ENCODE measurements at regions not wholly inside any gene's neighbourhood (a gene's known extent, or its start where the extent isn't known, plus 50 kb on each side); places are given as distances from the start of the nearest gene placed in this dataset.

DNA sequence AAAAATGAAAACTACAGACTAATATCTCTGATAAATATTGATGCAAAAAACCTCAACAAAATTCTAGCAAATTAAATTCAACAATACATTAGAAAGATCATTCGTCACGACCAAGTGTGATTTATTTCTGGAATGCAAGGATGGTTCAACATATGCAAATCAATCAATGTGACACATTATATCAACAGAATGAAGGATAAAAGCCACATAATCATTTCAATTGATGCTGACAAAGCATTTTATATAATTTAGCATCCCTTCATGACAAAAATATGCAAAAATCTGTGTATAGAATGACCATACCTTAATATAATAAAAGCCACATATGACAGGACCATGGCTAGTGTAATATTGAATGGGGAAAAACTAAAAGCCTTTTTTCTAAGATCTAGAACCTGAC lies 457.2 kb upstream of the SPANXN1 start:
- Mint-ChIP-seq H3K9me3 (peaks cover 2 to 31% (median 12%) of the 10 kb centered on the region in 7 donors), H3K27me3 (no peaks in the 10 kb centered on the region), H3K4me3 (no peak overlapping the region), H3K36me3 (no peaks in the 10 kb centered on the region), H3K4me1 (no peaks in the 10 kb centered on the region), H3K27ac (no peak overlapping the region)
- Histone ChIP-seq H3K36me3 (ENCODE audit: control insufficient read depth, insufficient read depth, low read length) (no peaks in the 10 kb centered on the region), H3K4me3 (ENCODE audit: low read depth, low read length) (no peak overlapping the region), H3K4me1 (ENCODE audit: control insufficient read depth, insufficient read depth, low read length, poor library complexity, severe bottlenecking) (no peaks in the 10 kb centered on the region), H3K9me3 (ENCODE audit: control insufficient read depth in 2 of 2, low read length in 2 of 2) (peaks cover 3 to 8% of the 10 kb centered on the region in 2 experiments), H3K27ac (ENCODE audit: insufficient read depth, low read length, poor library complexity, severe bottlenecking) (no peak overlapping the region), H3K27me3 (ENCODE audit: control insufficient read depth, insufficient read depth, low read length) (no peaks in the 10 kb centered on the region)
- no peak for ATAC-seq (ENCODE audit: low read depth in 2 of 2)
- no peak for DNase-seq

DNA sequence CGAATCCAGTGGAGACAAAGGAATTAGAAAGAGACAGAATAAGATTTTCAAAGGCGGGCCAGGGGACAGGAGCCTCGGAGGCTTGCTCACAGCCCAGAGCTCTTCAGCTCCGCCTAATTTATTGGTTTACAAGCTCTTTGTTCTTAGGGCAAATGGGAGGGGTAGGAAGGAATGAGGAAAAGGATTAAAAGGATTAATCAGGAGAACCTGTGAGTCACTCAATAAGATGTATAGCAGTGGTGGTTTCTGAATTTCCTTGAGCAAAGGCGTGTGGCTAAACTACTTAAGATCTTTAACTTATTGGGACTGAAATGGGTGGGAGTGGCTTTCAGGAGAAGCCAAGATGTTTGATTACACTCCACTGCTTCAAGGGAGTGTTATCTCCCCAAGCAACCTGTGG lies 456.0 kb upstream of the SPANXN1 start:
- no peak overlapping the region for H3K27ac Mint-ChIP-seq
- no peaks in the 10 kb centered on the region for H3K36me3 ChIP-seq (ENCODE audit: control insufficient read depth, insufficient read depth, low read length)
- no peak overlapping the region for H3K4me3 Mint-ChIP-seq
- no peak overlapping the region for H3K27ac ChIP-seq (ENCODE audit: insufficient read depth, low read length, poor library complexity, severe bottlenecking)
- H3K9me3 Mint-ChIP-seq: peaks cover 0 to 31% (median 12%) of the 10 kb centered on the region in 7 donors
- no peaks in the 10 kb centered on the region for H3K36me3 Mint-ChIP-seq
- no peaks in the 10 kb centered on the region for H3K27me3 ChIP-seq (ENCODE audit: control insufficient read depth, insufficient read depth, low read length)
- H3K4me1 Mint-ChIP-seq: no peaks in the 10 kb centered on the region
- H3K4me3 ChIP-seq (ENCODE audit: low read depth, low read length): no peak overlapping the region
- H3K4me1 ChIP-seq (ENCODE audit: control insufficient read depth, insufficient read depth, low read length, poor library complexity, severe bottlenecking): no peaks in the 10 kb centered on the region
- H3K9me3 ChIP-seq (ENCODE audit: control insufficient read depth in 2 of 2, low read length in 2 of 2): peaks cover 3 to 8% of the 10 kb centered on the region in 2 experiments
- DNase-seq: no peak
- no peak for ATAC-seq (ENCODE audit: low read depth in 2 of 2)
- H3K27me3 Mint-ChIP-seq: no peaks in the 10 kb centered on the region

DNA sequence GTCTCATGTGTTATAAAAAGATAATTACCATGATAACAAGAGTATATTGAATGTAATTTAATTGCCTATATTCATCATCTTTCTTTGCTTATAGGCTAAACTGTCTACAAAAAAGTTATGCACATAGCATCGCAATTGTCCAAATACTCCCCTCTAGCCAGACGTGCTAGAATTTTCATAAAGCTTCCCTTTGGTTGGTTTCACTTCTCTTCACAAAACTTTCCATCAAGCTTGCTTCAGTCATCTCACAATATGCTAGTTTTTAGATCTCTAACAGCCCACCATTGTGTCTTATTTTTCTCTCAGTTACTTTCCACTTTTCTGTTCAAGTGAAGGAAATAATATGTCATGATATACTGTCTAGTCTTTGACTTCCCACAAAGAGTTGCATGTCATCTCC lies 448.3 kb upstream of the SPANXN1 start:
- peaks cover 0 to 6% (median 0%) of the 10 kb centered on the region in 7 donors for H3K9me3 Mint-ChIP-seq

DNA sequence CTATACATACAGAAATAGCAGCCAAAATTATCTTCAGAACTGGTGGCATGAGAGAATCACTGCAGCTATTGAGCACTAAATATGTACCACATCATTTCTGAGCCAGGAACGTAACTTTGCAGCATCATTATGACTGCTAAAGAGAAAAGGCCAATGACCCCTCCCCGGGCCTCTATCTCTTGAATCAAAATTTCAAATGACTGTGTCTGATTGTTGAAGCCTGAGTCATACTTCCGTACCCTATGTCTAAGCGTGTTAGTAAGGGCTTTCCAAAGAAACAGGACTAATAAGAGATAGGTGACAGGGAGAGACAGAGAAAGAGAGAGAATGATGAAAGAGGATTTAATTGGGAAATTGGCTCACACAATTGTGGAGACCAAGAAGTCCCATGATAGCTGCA lies 445.5 kb upstream of the SPANXN1 start:
- DNase-seq: no peak
- H3K4me1 Mint-ChIP-seq: no peaks in the 10 kb centered on the region
- H3K27me3 Mint-ChIP-seq: no peaks in the 10 kb centered on the region

More for the DNA sequence above, 448.3 kb upstream of the SPANXN1 start:
- H3K27me3 ChIP-seq (ENCODE audit: control insufficient read depth, insufficient read depth, low read length): no peaks in the 10 kb centered on the region
- H3K27ac Mint-ChIP-seq: no peak overlapping the region
- no peak overlapping the region for H3K27ac ChIP-seq (ENCODE audit: insufficient read depth, low read length, poor library complexity, severe bottlenecking)
- no peaks in the 10 kb centered on the region for H3K27me3 Mint-ChIP-seq
- peaks cover 0 to 2% of the 10 kb centered on the region in 2 experiments for H3K9me3 ChIP-seq (ENCODE audit: control insufficient read depth in 2 of 2, low read length in 2 of 2)
- H3K36me3 Mint-ChIP-seq: no peaks in the 10 kb centered on the region
- H3K4me3 Mint-ChIP-seq: no peak overlapping the region
- H3K4me1 ChIP-seq (ENCODE audit: control insufficient read depth, insufficient read depth, low read length, poor library complexity, severe bottlenecking): no peaks in the 10 kb centered on the region
- ATAC-seq (ENCODE audit: low read depth in 2 of 2) (no peak), DNase-seq (no peak)
- H3K36me3 ChIP-seq (ENCODE audit: control insufficient read depth, insufficient read depth, low read length): no peaks in the 10 kb centered on the region
- H3K4me3 ChIP-seq (ENCODE audit: low read depth, low read length): no peak overlapping the region
- H3K4me1 Mint-ChIP-seq: no peaks in the 10 kb centered on the region

DNA sequence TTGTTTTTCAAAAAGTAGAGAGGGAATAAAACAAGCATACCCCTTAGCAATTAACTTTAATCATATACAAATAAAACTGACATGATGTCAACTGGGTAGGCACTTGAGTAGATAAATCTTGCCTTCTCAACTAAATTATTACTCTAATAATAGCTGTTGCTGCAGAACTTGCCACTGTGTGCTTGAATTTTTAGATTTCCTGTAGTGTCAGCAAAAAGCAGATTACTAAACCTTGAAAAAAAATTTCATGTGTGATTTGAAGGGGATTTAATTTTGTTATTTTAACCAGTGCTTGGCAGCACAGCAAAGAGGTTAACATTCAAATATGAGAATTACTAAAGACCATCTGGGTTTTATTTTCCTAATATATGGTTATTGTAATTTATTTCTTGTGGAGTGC lies 438.3 kb upstream of the SPANXN1 start:
- H3K4me1 ChIP-seq (ENCODE audit: control insufficient read depth, insufficient read depth, low read length, poor library complexity, severe bottlenecking): no peaks in the 10 kb centered on the region
- ATAC-seq (ENCODE audit: low read depth in 2 of 2): no peak

More for the DNA sequence above, 445.5 kb upstream of the SPANXN1 start:
- no peaks in the 10 kb centered on the region for H3K36me3 ChIP-seq (ENCODE audit: control insufficient read depth, insufficient read depth, low read length)
- no peak for ATAC-seq (ENCODE audit: low read depth in 2 of 2)
- no peak overlapping the region for H3K4me3 Mint-ChIP-seq
- no peak overlapping the region for H3K27ac Mint-ChIP-seq
- no peaks in the 10 kb centered on the region for H3K27me3 ChIP-seq (ENCODE audit: control insufficient read depth, insufficient read depth, low read length)
- no peaks in the 10 kb centered on the region for H3K36me3 Mint-ChIP-seq
- H3K9me3 Mint-ChIP-seq: peaks cover 0 to 2% (median 0%) of the 10 kb centered on the region in 7 donors
- H3K4me1 ChIP-seq (ENCODE audit: control insufficient read depth, insufficient read depth, low read length, poor library complexity, severe bottlenecking): no peaks in the 10 kb centered on the region
- no peak overlapping the region for H3K4me3 ChIP-seq (ENCODE audit: low read depth, low read length)
- H3K9me3 ChIP-seq (ENCODE audit: control insufficient read depth in 2 of 2, low read length in 2 of 2): peaks cover 0 to 2% of the 10 kb centered on the region in 2 experiments
- no peak overlapping the region for H3K27ac ChIP-seq (ENCODE audit: insufficient read depth, low read length, poor library complexity, severe bottlenecking)

DNA sequence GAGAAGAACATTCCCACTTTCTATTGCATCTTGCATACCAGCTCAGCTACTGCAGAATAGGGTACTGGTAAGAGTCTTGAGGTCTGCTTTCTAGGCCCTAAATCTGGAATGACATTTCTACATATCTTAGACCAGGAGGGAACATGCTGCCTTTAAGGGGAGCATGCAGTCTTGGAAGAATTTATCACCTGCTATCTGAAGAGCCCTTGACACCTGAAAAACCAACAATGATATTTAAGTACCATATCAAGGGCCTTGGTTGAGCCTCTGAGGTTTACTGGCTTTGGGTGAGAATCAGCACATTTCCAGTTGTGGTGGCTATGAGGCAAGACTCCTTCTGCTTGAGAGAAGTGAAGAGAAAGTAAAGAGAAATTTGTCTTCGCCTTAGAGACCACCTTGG lies 436.8 kb upstream of the SPANXN1 start:
- DNase-seq (no peak), ATAC-seq (ENCODE audit: low read depth in 2 of 2) (no peak)
- H3K27ac ChIP-seq (ENCODE audit: insufficient read depth, low read length, poor library complexity, severe bottlenecking): no peak overlapping the region
- H3K27me3 ChIP-seq (ENCODE audit: control insufficient read depth, insufficient read depth, low read length): no peaks in the 10 kb centered on the region
- H3K9me3 ChIP-seq (ENCODE audit: control insufficient read depth in 2 of 2, low read length in 2 of 2): peaks cover 0 to 5% of the 10 kb centered on the region in 2 experiments
- H3K4me1 Mint-ChIP-seq: no peaks in the 10 kb centered on the region
- no peaks in the 10 kb centered on the region for H3K4me1 ChIP-seq (ENCODE audit: control insufficient read depth, insufficient read depth, low read length, poor library complexity, severe bottlenecking)
- no peaks in the 10 kb centered on the region for H3K36me3 ChIP-seq (ENCODE audit: control insufficient read depth, insufficient read depth, low read length)
- no peaks in the 10 kb centered on the region for H3K27me3 Mint-ChIP-seq
- H3K9me3 Mint-ChIP-seq: peaks cover 0 to 4% (median 0%) of the 10 kb centered on the region in 7 donors
- H3K4me3 Mint-ChIP-seq: no peak overlapping the region
- H3K27ac Mint-ChIP-seq: no peak overlapping the region
- H3K36me3 Mint-ChIP-seq: no peaks in the 10 kb centered on the region
- H3K4me3 ChIP-seq (ENCODE audit: low read depth, low read length): no peak overlapping the region

More for the DNA sequence above, 438.3 kb upstream of the SPANXN1 start:
- Mint-ChIP-seq H3K27me3 (no peaks in the 10 kb centered on the region), H3K36me3 (no peaks in the 10 kb centered on the region), H3K9me3 (peaks cover 0 to 4% (median 0%) of the 10 kb centered on the region in 7 donors), H3K27ac (no peak overlapping the region), H3K4me3 (no peak overlapping the region), H3K4me1 (no peaks in the 10 kb centered on the region)
- no peak for DNase-seq
- no peaks in the 10 kb centered on the region for H3K27me3 ChIP-seq (ENCODE audit: control insufficient read depth, insufficient read depth, low read length)
- H3K4me3 ChIP-seq (ENCODE audit: low read depth, low read length): no peak overlapping the region
- peaks cover 0 to 5% of the 10 kb centered on the region in 2 experiments for H3K9me3 ChIP-seq (ENCODE audit: control insufficient read depth in 2 of 2, low read length in 2 of 2)
- H3K27ac ChIP-seq (ENCODE audit: insufficient read depth, low read length, poor library complexity, severe bottlenecking): no peak overlapping the region
- no peaks in the 10 kb centered on the region for H3K36me3 ChIP-seq (ENCODE audit: control insufficient read depth, insufficient read depth, low read length)

DNA sequence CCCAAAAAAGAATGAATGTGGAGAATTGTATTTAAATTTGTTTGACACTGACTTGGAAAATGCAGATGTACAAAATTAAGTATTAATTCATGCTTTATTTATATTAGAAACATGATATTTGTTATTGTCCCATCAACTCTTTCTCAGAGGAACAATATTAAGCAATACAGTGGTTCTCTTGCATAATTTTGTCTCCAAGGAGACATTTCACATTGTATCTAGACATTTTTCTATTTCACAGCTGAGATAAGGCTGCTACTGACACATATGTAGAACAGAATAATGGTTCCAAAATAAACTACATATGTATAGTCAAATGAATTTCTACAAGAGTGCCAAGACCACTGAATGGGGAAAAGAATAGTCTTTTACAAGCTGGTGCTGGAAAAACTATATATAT lies 427.9 kb upstream of the SPANXN1 start:
- H3K4me3 ChIP-seq (ENCODE audit: low read depth, low read length): no peak overlapping the region
- ATAC-seq (ENCODE audit: low read depth in 2 of 2) (no peak), DNase-seq (no peak)
- H3K27me3 ChIP-seq (ENCODE audit: control insufficient read depth, insufficient read depth, low read length): no peaks in the 10 kb centered on the region
- H3K36me3 Mint-ChIP-seq: no peaks in the 10 kb centered on the region
- no peak overlapping the region for H3K27ac ChIP-seq (ENCODE audit: insufficient read depth, low read length, poor library complexity, severe bottlenecking)
- no peaks in the 10 kb centered on the region for H3K4me1 Mint-ChIP-seq
- H3K9me3 ChIP-seq (ENCODE audit: control insufficient read depth in 2 of 2, low read length in 2 of 2): no peaks in the 10 kb centered on the region
- no peak overlapping the region for H3K27ac Mint-ChIP-seq
- H3K4me3 Mint-ChIP-seq: no peak overlapping the region
- H3K27me3 Mint-ChIP-seq: no peaks in the 10 kb centered on the region
- H3K9me3 Mint-ChIP-seq: peaks cover 0 to 5% (median 1%) of the 10 kb centered on the region in 7 donors
- no peaks in the 10 kb centered on the region for H3K4me1 ChIP-seq (ENCODE audit: control insufficient read depth, insufficient read depth, low read length, poor library complexity, severe bottlenecking)
- H3K36me3 ChIP-seq (ENCODE audit: control insufficient read depth, insufficient read depth, low read length): no peaks in the 10 kb centered on the region

DNA sequence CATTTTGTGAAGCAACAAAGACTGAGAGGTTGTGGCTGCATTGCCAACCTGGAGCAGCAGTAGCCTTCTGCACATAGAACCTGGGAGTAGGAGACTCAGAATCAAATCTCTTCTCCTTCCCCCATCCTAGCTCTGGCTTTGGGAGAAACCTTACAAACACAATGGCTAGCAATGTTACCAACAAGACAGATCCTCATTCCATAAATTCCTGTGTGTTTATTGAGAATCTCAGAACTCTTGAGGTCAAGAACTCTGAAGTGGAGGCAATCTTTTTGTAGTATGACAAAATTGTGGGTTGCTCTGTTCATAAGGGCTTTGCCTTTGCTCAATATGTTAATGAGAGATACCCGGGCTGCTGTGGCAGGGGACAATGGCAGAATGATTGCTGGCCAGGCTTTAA lies 406.7 kb upstream of the SPANXN1 start:
- Mint-ChIP-seq H3K4me1 (no peaks in the 10 kb centered on the region), H3K27me3 (no peaks in the 10 kb centered on the region), H3K4me3 (no peak overlapping the region), H3K27ac (no peak overlapping the region), H3K9me3 (peaks cover 0 to 6% (median 0%) of the 10 kb centered on the region in 7 donors), H3K36me3 (no peaks in the 10 kb centered on the region)
- no peak overlapping the region for H3K4me3 ChIP-seq (ENCODE audit: low read depth, low read length)
- no peaks in the 10 kb centered on the region for H3K27me3 ChIP-seq (ENCODE audit: control insufficient read depth, insufficient read depth, low read length)
- ATAC-seq (ENCODE audit: low read depth in 2 of 2) (no peak), DNase-seq (no peak)
- H3K36me3 ChIP-seq (ENCODE audit: control insufficient read depth, insufficient read depth, low read length): no peaks in the 10 kb centered on the region
- H3K9me3 ChIP-seq (ENCODE audit: control insufficient read depth in 2 of 2, low read length in 2 of 2): peaks cover 0 to 4% of the 10 kb centered on the region in 2 experiments
- H3K4me1 ChIP-seq (ENCODE audit: control insufficient read depth, insufficient read depth, low read length, poor library complexity, severe bottlenecking): no peaks in the 10 kb centered on the region
- no peak overlapping the region for H3K27ac ChIP-seq (ENCODE audit: insufficient read depth, low read length, poor library complexity, severe bottlenecking)

Data from CD4-positive, CD25-positive, alpha-beta regulatory T cell (primary cell).